Naive thymus-derived CD4-positive, alpha-beta T cell (primary cell): ENCODE measurements at regions not wholly inside any gene's neighbourhood (a gene's known extent, or its start where the extent isn't known, plus 50 kb on each side); places are given as distances from the start of the nearest gene placed in this dataset.

ENCODE experiments used
- ATAC-seq: fragments of 150-1000 bp; cut with Tn5 transposase; 2 replicates; pipeline ENCODE4 v1.10.0; 2021; ENCODE audit warnings: mild to moderate bottlenecking, moderate library complexity
- CTCF ChIA-PET: fragments of 350-600 bp; sonication (Branson Sonifier 250); formaldehyde crosslinking; loops from one replicate; lab custom pipeline; 2021; ENCODE audit warnings: antibody characterized with exemption; lab: Charles Lee
- POLR2A ChIA-PET: fragments of 350-600 bp; sonication (Branson Sonifier 250); formaldehyde crosslinking; loops from one replicate; lab custom pipeline; 2021; ENCODE audit warnings: antibody characterized with exemption, inconsistent platforms; lab: Charles Lee
- DNase-seq, 9 donors: peaks; one replicate each; pipeline versions ENCODE4 v3.0.0 to v3.0.0-alpha.2; 2020 to 2022; ENCODE audit warnings: mixed read lengths in 1 of 9
- H3K27ac ChIP-seq: one replicate; pipeline ENCODE4 v1.7.0; 2013; ENCODE audit warnings: mild to moderate bottlenecking, low read depth, low read length, moderate library complexity
- H3K27me3 ChIP-seq, 2 donors: one replicate each; pipeline ENCODE4 v1.7.0; 2013; ENCODE audit warnings: low read length in 2 of 2, mild to moderate bottlenecking in 2 of 2, moderate library complexity in 2 of 2; ENCODE audit not compliant: control insufficient read depth in 2 of 2, insufficient read depth in 2 of 2
- H3K36me3 ChIP-seq, 3 experiments: 1 replicate in 2 of 3; 2 replicates in 1 of 3; pipeline ENCODE4 v1.7.0; 2013; ENCODE audit warnings: low read length in 3 of 3, mild to moderate bottlenecking in 3 of 3, moderate library complexity in 1 of 3; ENCODE audit not compliant: insufficient read depth in 3 of 3, control insufficient read depth in 2 of 3
- H3K4me1 ChIP-seq, 2 donors: one replicate each; pipeline ENCODE4 v1.7.0; 2013; ENCODE audit warnings: low read length in 2 of 2, mild to moderate bottlenecking in 2 of 2, moderate library complexity in 1 of 2; ENCODE audit not compliant: control insufficient read depth in 2 of 2, insufficient read depth in 2 of 2
- H3K4me3 ChIP-seq: 2 replicates; pipeline ENCODE4 v1.7.0; 2013; ENCODE audit warnings: mild to moderate bottlenecking, low read length
- H3K9me3 ChIP-seq, 3 experiments: 1 replicate in 2 of 3; 2 replicates in 1 of 3; pipeline ENCODE4 v1.7.0; 2013; ENCODE audit warnings: low read length in 3 of 3; ENCODE audit not compliant: control insufficient read depth in 2 of 3
- H3K27ac Mint-ChIP-seq, 9 donors: one replicate each; pipeline ENCODE4 v1.8.0; 2020 to 2022; ENCODE audit warnings: mixed read lengths in 9 of 9, mild to moderate bottlenecking in 8 of 9, moderate library complexity in 5 of 9, inconsistent platforms in 2 of 9
- H3K27me3 Mint-ChIP-seq, 5 donors: one replicate each; pipeline ENCODE4 v1.8.0; 2021 to 2022; ENCODE audit warnings: mixed read lengths in 5 of 5, mild to moderate bottlenecking in 1 of 5
- H3K36me3 Mint-ChIP-seq, 5 donors: one replicate each; pipeline ENCODE4 v1.8.0; 2020 to 2022; ENCODE audit warnings: mixed read lengths in 5 of 5, mild to moderate bottlenecking in 3 of 5, inconsistent platforms in 1 of 5
- H3K4me1 Mint-ChIP-seq, 7 donors: one replicate each; pipeline ENCODE4 v1.8.0; 2020 to 2022; ENCODE audit warnings: mixed read lengths in 7 of 7, mild to moderate bottlenecking in 3 of 7, inconsistent platforms in 1 of 7
- H3K4me3 Mint-ChIP-seq, 10 donors: one replicate each; pipeline ENCODE4 v1.8.0; 2020 to 2022; ENCODE audit warnings: mild to moderate bottlenecking in 10 of 10, mixed read lengths in 10 of 10, moderate library complexity in 6 of 10, inconsistent platforms in 2 of 10
- H3K9me3 Mint-ChIP-seq, 11 donors: one replicate each; pipeline ENCODE4 v1.8.0; 2020 to 2022; ENCODE audit warnings: mixed read lengths in 11 of 11, mild to moderate bottlenecking in 4 of 11, inconsistent platforms in 1 of 11, moderate library complexity in 1 of 11
- intact Hi-C, 2 donors: fragments of 100-400 bp; cut with micrococcal nuclease; formaldehyde crosslinking; loops; one replicate each; pipeline ENCODE4 v1.15.1; 2023

DNA sequence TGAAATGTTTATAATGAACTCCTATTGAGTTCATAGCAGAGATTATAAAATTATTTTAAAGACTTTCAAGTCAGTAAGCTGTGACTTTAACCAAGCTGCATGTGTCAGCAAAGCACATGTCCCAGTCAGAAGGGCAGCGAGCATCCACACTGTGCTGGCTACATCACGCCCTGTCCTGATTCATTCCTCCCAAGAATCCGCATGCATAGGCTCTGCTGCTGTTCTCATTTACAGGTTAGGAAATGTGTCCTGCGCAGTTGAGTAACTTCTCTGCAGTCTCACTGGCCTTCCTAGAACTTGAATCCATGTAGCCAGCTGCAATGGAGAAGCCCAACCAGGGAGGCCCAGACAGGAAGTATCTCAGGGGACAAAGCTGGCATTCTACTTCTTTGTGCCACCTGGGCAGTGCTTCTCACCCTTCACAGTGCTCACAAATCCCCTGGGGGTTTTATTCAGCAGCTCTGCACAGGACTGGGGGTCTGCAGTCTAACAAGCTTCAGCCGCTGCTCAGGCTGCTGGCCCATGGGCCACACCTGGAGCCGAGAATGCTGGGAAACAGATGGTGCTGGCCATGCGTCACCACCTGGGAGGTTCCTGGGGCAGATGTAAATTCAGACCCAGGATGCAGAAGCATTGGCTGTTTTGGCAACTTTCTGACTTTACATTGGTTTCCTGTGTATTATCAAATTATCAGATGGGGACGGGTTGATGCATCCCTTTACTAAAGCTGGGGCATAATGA lies 192.8 kb upstream of the GDF10 start:
- no peak overlapping the region for H3K4me3 ChIP-seq
- no peak overlapping the region for H3K4me3 Mint-ChIP-seq
- peaks cover 0 to 2% (median 0%) of the 10 kb centered on the region in 11 donors for H3K9me3 Mint-ChIP-seq
- H3K27ac ChIP-seq: no peak overlapping the region
- ATAC-seq: no peak
- no peaks in the 10 kb centered on the region for H3K27me3 Mint-ChIP-seq
- H3K36me3 Mint-ChIP-seq: no peaks in the 10 kb centered on the region
- DNase-seq: no peak
- H3K36me3 ChIP-seq: no peaks in the 10 kb centered on the region
- H3K4me1 ChIP-seq: no peaks in the 10 kb centered on the region
- no peaks in the 10 kb centered on the region for H3K27me3 ChIP-seq
- intact Hi-C loops: no loop called here
- H3K4me1 Mint-ChIP-seq: peaks cover 0 to 24% (median 18%) of the 10 kb centered on the region in 7 donors
- no peak overlapping the region for H3K27ac Mint-ChIP-seq
- ChIA-PET POLR2A (no interaction called here), CTCF (interaction anchor here (0.8 kb wide), 1 partner anchor 82 kb away, joined by 4 read pairs; no protein-coding TSS in a partner anchor)
- H3K9me3 ChIP-seq: no peaks in the 10 kb centered on the region

GRCh38 chr10:47109906-47110305 lies 190.1 kb upstream of the GDF10 start:
- Mint-ChIP-seq H3K27me3 (no peaks in the 10 kb centered on the region), H3K36me3 (no peaks in the 10 kb centered on the region), H3K4me1 (peaks cover 0 to 24% (median 15%) of the 10 kb centered on the region in 7 donors), H3K9me3 (peaks cover 0 to 2% (median 0%) of the 10 kb centered on the region in 11 donors), H3K4me3 (no peak overlapping the region), H3K27ac (no peak overlapping the region)
- Histone ChIP-seq H3K4me3 (no peak overlapping the region), H3K27me3 (no peaks in the 10 kb centered on the region), H3K36me3 (no peaks in the 10 kb centered on the region), H3K4me1 (no peaks in the 10 kb centered on the region), H3K9me3 (no peaks in the 10 kb centered on the region), H3K27ac (no peak overlapping the region)
- ATAC-seq: no peak
- ChIA-PET CTCF (no interaction called here), POLR2A (no interaction called here)
- no peak for DNase-seq
- intact Hi-C loops: no loop called here

- intact Hi-C loops: no loop called here
Measured at GRCh38 chr10:47111329-47111862, 188.6 kb upstream of the GDF10 start.

DNA sequence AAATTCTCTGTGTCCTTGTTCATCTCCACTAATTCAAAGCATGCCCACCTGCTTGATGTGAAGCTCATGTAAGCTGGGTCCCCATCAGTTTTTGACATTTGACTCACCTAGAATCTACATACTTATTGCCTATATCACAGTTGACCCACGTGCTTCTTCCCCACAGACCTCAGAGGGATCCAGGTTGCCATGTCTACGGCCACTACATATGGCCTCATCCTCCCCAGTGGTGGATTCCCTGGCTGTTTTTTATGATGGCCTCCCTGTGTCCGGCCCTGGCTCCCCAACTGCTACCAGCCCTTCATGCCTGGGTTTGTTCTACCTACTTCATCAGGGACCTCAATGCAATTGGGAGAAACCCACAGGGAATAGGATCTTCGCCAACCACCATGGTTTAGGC lies 187.4 kb upstream of the GDF10 start:
- ChIA-PET CTCF (no interaction called here), POLR2A (no interaction called here)
- Mint-ChIP-seq H3K4me3 (no peak overlapping the region), H3K9me3 (peaks cover 0 to 2% (median 0%) of the 10 kb centered on the region in 11 donors), H3K27ac (no peak overlapping the region), H3K36me3 (no peaks in the 10 kb centered on the region), H3K27me3 (peaks cover 0 to 3% (median 0%) of the 10 kb centered on the region in 5 donors), H3K4me1 (peaks cover 0 to 17% (median 11%) of the 10 kb centered on the region in 7 donors)
- Histone ChIP-seq H3K36me3 (no peaks in the 10 kb centered on the region), H3K4me3 (no peak overlapping the region), H3K27ac (no peak overlapping the region), H3K27me3 (no peaks in the 10 kb centered on the region), H3K4me1 (no peaks in the 10 kb centered on the region), H3K9me3 (no peaks in the 10 kb centered on the region)
- ATAC-seq: no peak
- no peak for DNase-seq
- intact Hi-C loops: no loop called here

More at GRCh38 chr10:47111329-47111862, 188.6 kb upstream of the GDF10 start:
- no peaks in the 10 kb centered on the region for H3K27me3 Mint-ChIP-seq
- Histone ChIP-seq H3K27ac (no peak overlapping the region), H3K4me3 (no peak overlapping the region), H3K27me3 (no peaks in the 10 kb centered on the region), H3K9me3 (no peaks in the 10 kb centered on the region), H3K36me3 (no peaks in the 10 kb centered on the region), H3K4me1 (no peaks in the 10 kb centered on the region)
- CTCF ChIA-PET: no interaction called here
- no peaks in the 10 kb centered on the region for H3K36me3 Mint-ChIP-seq
- POLR2A ChIA-PET: no interaction called here
- H3K4me1 Mint-ChIP-seq: peaks cover 0 to 19% (median 14%) of the 10 kb centered on the region in 7 donors
- no peak overlapping the region for H3K4me3 Mint-ChIP-seq
- no peak for ATAC-seq
- peak overlapping the region in 1 of 9 donors; percentile 72 for H3K27ac Mint-ChIP-seq
- peaks cover 0 to 2% (median 0%) of the 10 kb centered on the region in 11 donors for H3K9me3 Mint-ChIP-seq
- no peak for DNase-seq

DNA sequence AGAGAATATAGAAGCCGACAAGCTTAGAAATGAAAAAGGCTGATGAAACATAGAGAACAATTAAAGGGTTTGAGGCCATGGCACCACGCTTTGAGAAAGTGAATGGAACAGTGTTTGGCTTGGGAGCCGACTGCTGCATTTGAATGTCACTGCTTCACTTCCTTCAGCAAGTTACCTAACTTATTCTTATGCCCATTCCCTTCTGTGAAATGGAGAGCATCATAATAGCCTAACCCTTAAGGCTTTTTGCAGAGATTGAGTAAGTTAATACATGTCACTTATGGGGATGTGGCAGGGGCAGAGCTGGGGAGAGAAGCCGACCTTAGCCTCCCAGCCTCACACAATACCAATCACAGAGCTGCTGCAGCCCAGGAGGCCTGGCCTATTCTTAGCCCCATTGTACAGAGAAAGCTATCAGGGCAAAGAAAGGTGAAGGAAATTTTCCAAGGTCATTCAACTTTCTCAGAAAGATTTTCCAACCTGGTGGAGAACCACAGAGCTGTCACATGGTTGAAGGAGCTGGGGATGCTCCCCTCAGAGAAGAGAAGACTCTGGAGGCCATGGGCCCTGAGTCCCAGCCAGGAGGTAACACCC lies 186.0 kb upstream of the GDF10 start:
- Mint-ChIP-seq H3K27me3 (peaks cover 0 to 9% (median 0%) of the 10 kb centered on the region in 5 donors), H3K9me3 (peaks cover 0 to 2% (median 0%) of the 10 kb centered on the region in 11 donors), H3K27ac (no peak overlapping the region), H3K36me3 (no peaks in the 10 kb centered on the region), H3K4me3 (no peak overlapping the region), H3K4me1 (peaks cover 0 to 17% (median 11%) of the 10 kb centered on the region in 7 donors)
- no peaks in the 10 kb centered on the region for H3K4me1 ChIP-seq
- no peaks in the 10 kb centered on the region for H3K36me3 ChIP-seq
- intact Hi-C loops: no loop called here
- no peak overlapping the region for H3K27ac ChIP-seq
- DNase-seq: no peak
- POLR2A ChIA-PET: no interaction called here
- H3K4me3 ChIP-seq: no peak overlapping the region
- CTCF ChIA-PET: no interaction called here
- H3K9me3 ChIP-seq: no peaks in the 10 kb centered on the region
- no peak for ATAC-seq
- no peaks in the 10 kb centered on the region for H3K27me3 ChIP-seq

GRCh38 chr10:47114680-47115186 lies 185.3 kb upstream of the GDF10 start:
- no peak overlapping the region for H3K27ac Mint-ChIP-seq
- H3K36me3 Mint-ChIP-seq: no peaks in the 10 kb centered on the region
- Histone ChIP-seq H3K4me3 (no peak overlapping the region), H3K4me1 (no peaks in the 10 kb centered on the region), H3K36me3 (no peaks in the 10 kb centered on the region), H3K9me3 (no peaks in the 10 kb centered on the region), H3K27me3 (no peaks in the 10 kb centered on the region), H3K27ac (no peak overlapping the region)
- peaks cover 0 to 17% (median 11%) of the 10 kb centered on the region in 7 donors for H3K4me1 Mint-ChIP-seq
- DNase-seq (no peak), ATAC-seq (no peak)
- intact Hi-C loops: no loop called here
- peaks cover 0 to 9% (median 0%) of the 10 kb centered on the region in 5 donors for H3K27me3 Mint-ChIP-seq
- no peak overlapping the region for H3K4me3 Mint-ChIP-seq
- ChIA-PET CTCF (no interaction called here), POLR2A (no interaction called here)
- peaks cover 0 to 2% (median 0%) of the 10 kb centered on the region in 11 donors for H3K9me3 Mint-ChIP-seq
